HFF-Myc (cell line): ENCODE measurements at regions not wholly inside any gene's neighbourhood (a gene's known extent, or its start where the extent isn't known, plus 50 kb on each side); places are given as distances from the start of the nearest gene placed in this dataset.

Experiments
- DNase-seq: peaks from one replicate; pipeline ENCODE4 v3.0.0-alpha.2; 2011; ENCODE audit warnings: low read depth; ENCODE audit errors: extremely low read depth
- H3K4me3 ChIP-seq: replicated peaks from 2 replicates; pipeline ENCODE4 v1.5.1; 2011; ENCODE audit warnings: low read depth, mild to moderate bottlenecking, control low read depth, low read length
- TF ChIP-seq, protein P1 (sequence below): IDR thresholded peaks from 2 replicates; pipeline ENCODE4 v1.5.1; 2012; ENCODE audit warnings: mild to moderate bottlenecking, low read depth, low read length, control low read depth; ENCODE audit errors: missing control alignments

DNA sequence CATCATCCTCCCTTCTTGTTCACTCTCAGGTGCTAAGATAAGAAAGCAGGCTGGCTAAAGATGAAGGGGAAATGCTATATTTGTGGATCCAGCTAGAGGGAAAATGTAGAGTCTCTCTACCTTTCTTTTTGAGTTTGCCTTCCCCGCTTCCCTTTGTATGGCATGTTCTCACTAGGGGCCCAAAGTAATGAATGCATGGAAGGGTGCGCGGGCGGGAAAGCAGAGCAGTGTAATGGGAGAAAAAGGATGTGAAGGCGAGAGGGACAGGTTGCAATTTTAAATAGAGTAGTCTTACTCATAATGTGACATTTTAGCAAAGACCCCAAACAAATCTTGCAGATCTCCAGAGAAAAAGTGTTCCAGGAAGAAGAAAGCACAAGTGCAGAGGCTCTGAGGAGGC, 105.1 kb upstream of the ATP1B1 start:
- DNase-seq, result no peak
- TF ChIP-seq, protein P1, sequence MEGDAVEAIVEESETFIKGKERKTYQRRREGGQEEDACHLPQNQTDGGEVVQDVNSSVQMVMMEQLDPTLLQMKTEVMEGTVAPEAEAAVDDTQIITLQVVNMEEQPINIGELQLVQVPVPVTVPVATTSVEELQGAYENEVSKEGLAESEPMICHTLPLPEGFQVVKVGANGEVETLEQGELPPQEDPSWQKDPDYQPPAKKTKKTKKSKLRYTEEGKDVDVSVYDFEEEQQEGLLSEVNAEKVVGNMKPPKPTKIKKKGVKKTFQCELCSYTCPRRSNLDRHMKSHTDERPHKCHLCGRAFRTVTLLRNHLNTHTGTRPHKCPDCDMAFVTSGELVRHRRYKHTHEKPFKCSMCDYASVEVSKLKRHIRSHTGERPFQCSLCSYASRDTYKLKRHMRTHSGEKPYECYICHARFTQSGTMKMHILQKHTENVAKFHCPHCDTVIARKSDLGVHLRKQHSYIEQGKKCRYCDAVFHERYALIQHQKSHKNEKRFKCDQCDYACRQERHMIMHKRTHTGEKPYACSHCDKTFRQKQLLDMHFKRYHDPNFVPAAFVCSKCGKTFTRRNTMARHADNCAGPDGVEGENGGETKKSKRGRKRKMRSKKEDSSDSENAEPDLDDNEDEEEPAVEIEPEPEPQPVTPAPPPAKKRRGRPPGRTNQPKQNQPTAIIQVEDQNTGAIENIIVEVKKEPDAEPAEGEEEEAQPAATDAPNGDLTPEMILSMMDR, result no peak
- no peak overlapping the region for H3K4me3 ChIP-seq

DNA sequence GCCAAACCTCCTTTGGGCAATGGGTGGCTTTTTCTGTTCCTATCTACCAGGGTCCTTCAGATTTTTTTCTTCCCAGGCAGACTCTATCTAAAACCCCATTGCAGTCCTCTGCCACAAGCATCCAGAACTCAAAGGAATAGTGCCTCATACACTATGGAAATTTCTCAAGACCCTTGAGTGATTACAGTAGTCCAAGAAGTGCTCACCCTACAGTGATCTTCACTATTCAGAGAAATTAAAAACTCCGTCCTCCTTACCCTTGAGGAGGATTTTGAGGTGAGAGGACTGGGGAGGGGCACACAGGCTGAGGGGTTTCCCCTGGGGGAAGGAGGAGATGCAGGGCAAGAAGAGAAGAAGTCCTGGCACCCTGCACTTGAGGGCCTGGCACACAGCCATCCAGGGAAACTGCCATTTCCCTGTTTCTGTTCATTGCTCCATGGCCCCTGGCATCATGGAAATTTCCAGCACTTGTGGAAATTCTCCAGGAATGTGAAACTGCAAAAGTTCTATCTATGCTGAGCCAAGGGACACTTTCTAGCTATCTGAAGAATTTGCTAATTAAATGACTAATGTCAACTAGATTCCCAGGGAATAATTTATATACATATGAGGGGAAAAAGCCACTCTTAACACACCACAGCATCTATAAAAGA, 102.5 kb upstream of the ATP1B1 start:
- TF ChIP-seq, protein P1, result no peak
- no peak overlapping the region for H3K4me3 ChIP-seq
- no peak for DNase-seq

DNA sequence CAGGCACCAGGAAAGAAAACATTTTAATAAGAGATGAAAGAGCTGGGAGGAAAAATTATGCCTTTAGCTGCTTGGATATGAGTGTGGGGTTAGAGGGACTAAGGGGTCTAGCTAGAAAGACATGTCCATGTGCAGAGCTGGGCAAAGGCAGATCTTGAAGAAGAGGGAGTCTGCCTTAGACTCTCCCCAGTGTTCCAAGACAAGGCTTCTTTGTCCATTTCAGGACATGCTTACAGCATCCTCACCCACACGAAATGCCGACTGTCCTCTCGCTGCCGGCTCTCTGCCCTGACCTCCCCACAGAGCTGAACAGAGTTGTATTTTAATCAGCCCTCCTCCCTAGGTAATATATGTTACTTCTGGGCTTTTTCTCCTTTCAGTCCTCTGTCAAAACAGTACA, 100.7 kb upstream of the ATP1B1 start:
- TF ChIP-seq, protein P1, result no peak
- no peak for DNase-seq
- no peak overlapping the region for H3K4me3 ChIP-seq

DNA sequence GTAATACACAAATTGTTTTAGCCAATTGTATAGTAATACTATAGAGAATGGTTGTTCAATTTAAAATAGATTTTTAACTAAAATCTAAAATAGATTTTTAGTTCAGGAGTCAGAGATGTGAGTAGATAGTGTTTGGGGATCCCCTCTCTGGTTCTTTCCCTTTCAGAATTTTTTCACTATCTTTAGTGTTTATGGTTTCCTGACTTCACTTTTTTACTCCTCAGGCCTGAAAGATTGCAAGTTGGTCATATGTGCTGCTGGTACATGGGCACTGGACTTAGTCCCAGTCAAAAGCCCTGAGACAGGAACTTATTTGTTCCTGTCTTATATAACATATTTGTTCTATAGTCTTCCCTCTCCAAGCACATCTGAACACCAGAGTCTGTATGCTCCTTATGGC, 96.8 kb upstream of the ATP1B1 start:
- TF ChIP-seq, protein P1, result no peak
- no peak overlapping the region for H3K4me3 ChIP-seq
- no peak for DNase-seq

DNA sequence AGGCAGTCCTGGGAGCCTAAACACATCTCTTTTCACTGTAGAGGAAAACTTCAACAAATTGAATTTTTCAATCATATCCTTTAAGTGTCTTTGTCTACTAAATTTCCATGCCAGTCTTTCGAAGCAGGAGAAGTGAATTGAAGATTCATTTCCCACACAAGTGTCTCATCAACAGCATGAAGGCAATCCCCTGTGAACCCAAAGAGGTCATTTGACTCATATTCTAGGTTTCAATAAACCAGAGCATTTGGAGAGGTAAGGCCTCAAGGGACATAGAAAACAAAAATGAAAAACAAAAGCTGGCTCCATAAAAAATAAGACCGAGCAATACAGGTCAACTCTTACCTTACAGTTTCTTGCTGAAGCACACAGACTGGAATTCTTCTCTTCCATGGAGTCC, 94.1 kb upstream of the ATP1B1 start:
- H3K4me3 ChIP-seq, result no peak overlapping the region
- TF ChIP-seq, protein P1, result no peak
- DNase-seq, result no peak

DNA sequence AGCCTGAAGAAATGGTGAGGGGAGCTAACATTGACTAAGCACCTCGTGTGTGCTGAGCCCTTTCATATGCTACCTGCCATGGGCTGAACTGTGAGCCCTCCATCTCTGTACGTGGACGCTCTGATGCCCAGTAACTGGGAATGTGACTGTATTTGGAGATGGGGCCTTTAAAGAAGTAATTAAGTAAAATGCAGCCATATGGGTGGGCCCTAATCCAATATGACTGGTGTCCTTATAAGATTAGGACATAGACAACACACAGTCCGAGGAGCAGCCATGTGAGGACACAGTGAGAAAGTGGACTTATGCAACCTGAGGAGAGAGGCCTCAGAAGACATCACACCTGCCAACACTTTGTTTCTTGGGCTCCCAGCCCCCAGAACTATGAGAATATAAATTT, 92.7 kb upstream of the ATP1B1 start:
- DNase-seq, result no peak
- H3K4me3 ChIP-seq, result no peak overlapping the region
- TF ChIP-seq, protein P1, result no peak

DNA sequence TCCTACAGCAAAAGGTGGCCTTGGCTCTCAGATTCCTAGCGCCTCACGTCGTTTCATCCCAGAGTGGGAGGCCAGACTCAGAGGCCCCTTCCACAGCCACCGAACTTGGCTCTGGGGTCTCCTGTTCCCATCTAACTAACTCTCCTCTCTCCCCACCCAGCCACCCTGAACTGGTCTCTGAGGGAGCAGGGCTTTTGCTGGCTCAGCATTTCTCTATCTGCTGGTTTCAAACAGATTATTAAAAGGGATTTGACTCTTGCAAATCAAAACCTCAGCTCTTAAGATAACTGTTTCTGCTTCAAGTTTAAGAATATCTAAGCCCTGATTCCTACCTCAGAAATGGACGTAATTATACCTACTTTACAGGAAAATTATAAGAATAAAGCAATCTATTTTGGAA, 91.0 kb upstream of the ATP1B1 start:
- H3K4me3 ChIP-seq, result no peak overlapping the region
- DNase-seq, result no peak
- TF ChIP-seq, protein P1, result no peak
